SU-DHL-6 (cell line): ENCODE measurements at regions not wholly inside any gene's neighbourhood (a gene's known extent, or its start where the extent isn't known, plus 50 kb on each side); places are given as distances from the start of the nearest gene placed in this dataset.

Experiments
- H2AFZ ChIP-seq: fragments of 200-600 bp; sonication (generic); 2 replicates; pipeline ENCODE4 v1.6.1; 2014; ENCODE audit warnings: low read depth, mild to moderate bottlenecking, moderate library complexity, mixed read lengths, antibody characterized with exemption, low read length; ENCODE audit not compliant: severe bottlenecking
- H3F3A ChIP-seq: fragments of 200-600 bp; shearing (Covaris generic); 2 replicates; pipeline ENCODE4 v1.6.0; 2016; ENCODE audit warnings: antibody characterized with exemption, mild to moderate bottlenecking; ENCODE audit not compliant: insufficient read depth
- H3K27ac ChIP-seq: fragments of 200-600 bp; sonication (generic); 2 replicates; pipeline ENCODE4 v1.5.1; 2016; ENCODE audit warnings: low read depth, mild to moderate bottlenecking, low read length, moderate library complexity, mixed read lengths
- H3K27me3 ChIP-seq: fragments of 200-600 bp; sonication (generic), shearing (Covaris generic); 2 replicates; pipeline ENCODE4 v1.6.0; 2014; ENCODE audit warnings: mild to moderate bottlenecking, low read length
- H3K36me3 ChIP-seq: fragments of 200-600 bp; sonication (generic); 2 replicates; pipeline ENCODE4 v1.6.1; 2014; ENCODE audit warnings: mild to moderate bottlenecking, low read length, mixed read lengths
- H3K4me2 ChIP-seq: fragments of 300-600, 200-600 bp; shearing (Covaris generic), sonication (generic); 2 replicates; pipeline ENCODE4 v1.6.0; 2014; ENCODE audit warnings: low read length, low read depth, mild to moderate bottlenecking; ENCODE audit not compliant: poor library complexity, severe bottlenecking
- H3K4me3 ChIP-seq: fragments of 200-600 bp; sonication (generic); 2 replicates; pipeline ENCODE4 v1.5.1; 2014; ENCODE audit warnings: antibody characterized with exemption, low read length, mild to moderate bottlenecking, mixed read lengths; ENCODE audit not compliant: insufficient read depth, poor library complexity, severe bottlenecking
- H3K79me2 ChIP-seq: fragments of 200-600 bp; sonication (generic); 2 replicates; pipeline ENCODE4 v1.6.1; 2014; ENCODE audit warnings: mild to moderate bottlenecking, low read length, moderate library complexity; ENCODE audit not compliant: insufficient read depth
- H3K9ac ChIP-seq: fragments of 200-600 bp; sonication (generic); 2 replicates; pipeline ENCODE4 v1.7.0; 2014; ENCODE audit warnings: mild to moderate bottlenecking, low read length
- H3K9me2 ChIP-seq: fragments of 200-600 bp; sonication (generic); replicated peaks from 2 replicates; pipeline ENCODE4 v1.6.1; 2014; ENCODE audit warnings: low read length; ENCODE audit not compliant: insufficient read depth
- H3K9me3 ChIP-seq: fragments of 200-600 bp; sonication (generic); 2 replicates; pipeline ENCODE4 v1.6.1; 2014; ENCODE audit warnings: low read length, mixed read lengths; ENCODE audit not compliant: insufficient read depth
- H4K20me1 ChIP-seq: fragments of 200-600 bp; sonication (generic); 2 replicates; pipeline ENCODE4 v1.6.1; 2014; ENCODE audit warnings: low read depth, mild to moderate bottlenecking, antibody characterized with exemption, low read length, moderate library complexity, mixed read lengths
- EZH2phosphoT487 ChIP-seq: fragments of 200-600 bp; sonication (generic), shearing (Covaris generic); conservative IDR thresholded peaks from 2 replicates; pipeline ENCODE4 v1.6.1; 2018; ENCODE audit warnings: mild to moderate bottlenecking, antibody characterized with exemption, low read length, moderate library complexity, mixed read lengths
- TF ChIP-seq, protein P1 (sequence below): fragments of 200-600 bp; sonication (generic); IDR thresholded peaks from one replicate; pipeline ENCODE4 v1.5.1; 2017; ENCODE audit warnings: antibody characterized with exemption, mild to moderate bottlenecking, low read length, moderate library complexity; ENCODE audit not compliant: insufficient read depth, poor library complexity, severe bottlenecking

DNA sequence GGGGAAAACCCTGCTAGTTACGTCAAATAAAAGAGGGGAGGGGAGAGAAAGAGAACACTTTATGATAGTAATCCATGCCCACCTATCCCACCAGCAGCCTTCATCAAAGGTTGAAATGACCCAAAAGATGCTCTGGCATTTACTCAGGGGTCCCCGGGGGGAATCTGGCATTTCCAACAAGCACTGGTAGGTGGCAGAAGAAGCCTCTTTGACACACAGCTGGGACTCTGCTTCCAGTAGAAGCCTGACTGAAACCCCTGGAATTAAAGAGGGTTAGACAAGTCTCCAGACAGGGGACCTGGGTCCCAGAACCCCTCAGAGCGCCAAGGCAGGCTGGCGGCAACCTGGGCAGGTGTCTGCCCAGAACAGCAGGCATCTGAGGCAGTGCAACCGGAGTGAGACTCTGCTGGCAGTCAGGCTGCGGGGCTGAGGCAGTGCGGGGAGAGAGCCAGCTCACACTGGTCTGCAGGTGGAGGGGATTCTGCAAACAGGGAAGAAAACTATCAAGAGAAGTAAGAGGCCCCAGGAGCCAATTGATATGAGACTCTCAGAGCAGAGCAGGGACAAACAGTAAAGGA lies 85.0 kb upstream of the CAPRIN2 start:
- no peak overlapping the region for H2AFZ ChIP-seq
- H3F3A ChIP-seq, result no peaks in the 10 kb centered on the region
- H3K9me3 ChIP-seq, result no peaks in the 10 kb centered on the region
- H4K20me1 ChIP-seq, result no peaks in the 10 kb centered on the region
- no peaks in the 10 kb centered on the region for H3K9me2 ChIP-seq
- no peak for TF ChIP-seq EZH2phosphoT487
- TF ChIP-seq, protein P1, sequence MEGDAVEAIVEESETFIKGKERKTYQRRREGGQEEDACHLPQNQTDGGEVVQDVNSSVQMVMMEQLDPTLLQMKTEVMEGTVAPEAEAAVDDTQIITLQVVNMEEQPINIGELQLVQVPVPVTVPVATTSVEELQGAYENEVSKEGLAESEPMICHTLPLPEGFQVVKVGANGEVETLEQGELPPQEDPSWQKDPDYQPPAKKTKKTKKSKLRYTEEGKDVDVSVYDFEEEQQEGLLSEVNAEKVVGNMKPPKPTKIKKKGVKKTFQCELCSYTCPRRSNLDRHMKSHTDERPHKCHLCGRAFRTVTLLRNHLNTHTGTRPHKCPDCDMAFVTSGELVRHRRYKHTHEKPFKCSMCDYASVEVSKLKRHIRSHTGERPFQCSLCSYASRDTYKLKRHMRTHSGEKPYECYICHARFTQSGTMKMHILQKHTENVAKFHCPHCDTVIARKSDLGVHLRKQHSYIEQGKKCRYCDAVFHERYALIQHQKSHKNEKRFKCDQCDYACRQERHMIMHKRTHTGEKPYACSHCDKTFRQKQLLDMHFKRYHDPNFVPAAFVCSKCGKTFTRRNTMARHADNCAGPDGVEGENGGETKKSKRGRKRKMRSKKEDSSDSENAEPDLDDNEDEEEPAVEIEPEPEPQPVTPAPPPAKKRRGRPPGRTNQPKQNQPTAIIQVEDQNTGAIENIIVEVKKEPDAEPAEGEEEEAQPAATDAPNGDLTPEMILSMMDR, result no peak
- H3K27ac ChIP-seq, result no peak overlapping the region
- no peaks in the 10 kb centered on the region for H3K36me3 ChIP-seq
- no peak overlapping the region for H3K9ac ChIP-seq
- H3K4me3 ChIP-seq, result no peak overlapping the region
- H3K79me2 ChIP-seq, result no peaks in the 10 kb centered on the region
- no peak overlapping the region for H3K4me2 ChIP-seq
- no peaks in the 10 kb centered on the region for H3K27me3 ChIP-seq

GRCh38 chr12:30837595-30837994 lies 82.8 kb upstream of the CAPRIN2 start:
- TF ChIP-seq, protein P1, result no peak
- no peak for TF ChIP-seq EZH2phosphoT487
- H3K27me3 ChIP-seq, result no peaks in the 10 kb centered on the region
- H3K27ac ChIP-seq, result no peak overlapping the region
- no peaks in the 10 kb centered on the region for H3K79me2 ChIP-seq
- H3K9me2 ChIP-seq, result no peaks in the 10 kb centered on the region
- H3K9ac ChIP-seq, result no peak overlapping the region
- H3K4me2 ChIP-seq, result no peak overlapping the region
- H3K36me3 ChIP-seq, result no peaks in the 10 kb centered on the region
- no peaks in the 10 kb centered on the region for H3F3A ChIP-seq
- H2AFZ ChIP-seq, result no peak overlapping the region
- H3K4me3 ChIP-seq, result no peak overlapping the region
- no peaks in the 10 kb centered on the region for H3K9me3 ChIP-seq
- no peaks in the 10 kb centered on the region for H4K20me1 ChIP-seq

DNA sequence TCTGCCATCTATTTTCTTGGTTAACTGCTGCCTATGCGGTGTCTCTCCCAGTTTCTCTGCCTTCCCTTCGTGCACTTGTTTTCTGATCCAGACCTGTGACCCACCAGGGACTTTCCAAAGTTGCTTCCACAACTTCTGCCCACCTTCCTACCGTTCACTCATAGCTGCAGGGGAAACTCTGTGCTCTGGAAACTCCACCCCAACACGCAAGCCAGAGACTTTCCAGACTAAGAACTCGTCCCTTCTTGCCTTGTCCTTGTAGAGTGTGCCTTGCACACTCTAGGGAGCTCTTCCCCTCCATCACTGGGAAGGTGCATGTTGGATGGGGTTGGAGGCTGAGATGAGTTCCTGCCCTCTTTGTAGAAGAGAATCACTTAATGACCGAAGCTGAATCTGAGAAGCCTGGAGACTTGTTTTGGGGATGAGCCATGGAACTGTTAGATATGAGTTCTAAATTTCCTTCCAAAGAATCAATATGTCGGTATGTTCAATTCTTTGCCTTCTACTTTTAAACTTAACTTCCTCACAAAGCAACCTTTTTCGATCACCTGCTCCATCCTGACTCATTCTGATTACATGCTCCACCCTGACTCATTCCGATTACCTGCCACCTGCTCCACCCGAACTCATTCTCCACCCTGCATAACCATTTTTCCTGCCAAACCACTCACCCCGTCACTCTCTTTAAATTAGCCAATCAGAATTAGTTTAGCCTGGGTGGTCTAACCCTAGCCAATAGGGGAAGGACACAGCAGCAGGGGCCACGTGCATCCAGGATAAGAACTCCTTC lies 82.1 kb upstream of the CAPRIN2 start:
- Histone ChIP-seq H3K27ac (no peak overlapping the region), H3K27me3 (no peaks in the 10 kb centered on the region), H3K4me3 (no peak overlapping the region), H3K79me2 (no peaks in the 10 kb centered on the region), H3K9me3 (no peaks in the 10 kb centered on the region), H2AFZ (no peak overlapping the region), H3K4me2 (no peak overlapping the region), H3F3A (no peaks in the 10 kb centered on the region), H3K9ac (no peak overlapping the region), H3K36me3 (no peaks in the 10 kb centered on the region), H3K9me2 (no peaks in the 10 kb centered on the region), H4K20me1 (no peaks in the 10 kb centered on the region)
- TF ChIP-seq, protein P1, result no peak
- no peak for TF ChIP-seq EZH2phosphoT487
